Suprapubic skin (tissue), 4 donors: ENCODE measurements at regions not wholly inside any gene's neighbourhood (a gene's known extent, or its start where the extent isn't known, plus 50 kb on each side); places are given as distances from the start of the nearest gene placed in this dataset.

ENCODE experiments used
- DNase-seq, 2 donors: peaks; one replicate each; pipeline ENCODE4 v3.0.0-alpha.2; 2019; ENCODE audit warnings: low spot score in 2 of 2
- H3K27ac ChIP-seq: fragments of 200-600 bp; sonication (generic); one replicate; pipeline ENCODE4 v1.5.1; 2019
- H3K27me3 ChIP-seq: fragments of 200-600 bp; sonication (generic); one replicate; pipeline ENCODE4 v1.5.1; 2019
- H3K36me3 ChIP-seq: fragments of 200-600 bp; sonication (generic); one replicate; pipeline ENCODE4 v1.5.1; 2019
- H3K4me1 ChIP-seq: fragments of 200-600 bp; sonication (generic); one replicate; pipeline ENCODE4 v1.5.1; 2019
- H3K4me3 ChIP-seq: fragments of 200-600 bp; sonication (generic); one replicate; pipeline ENCODE4 v1.5.1; 2019; ENCODE audit warnings: mild to moderate bottlenecking
- H3K9me3 ChIP-seq: fragments of 200-600 bp; sonication (generic); one replicate; pipeline ENCODE4 v1.5.1; 2019
- CTCF ChIP-seq, 2 donors: fragments of 200-600 bp in 1 of 2; fragments of 450-650 bp in 1 of 2; sonication (generic) in 1 of 2; IDR thresholded peaks; one replicate each; pipeline ENCODE4 v1.5.1; 2016 to 2019; ENCODE audit warnings: antibody characterized with exemption in 2 of 2, mild to moderate bottlenecking in 1 of 2, moderate library complexity in 1 of 2
- EP300 ChIP-seq: sonication (generic); formaldehyde crosslinking; IDR thresholded peaks from one replicate; pipeline ENCODE4 v1.6.1; 2017; ENCODE audit warnings: antibody characterized with exemption
- POLR2A ChIP-seq, 2 donors: fragments of 450-650 bp; IDR thresholded peaks; one replicate each; pipeline ENCODE4 v1.6.1; 2017; ENCODE audit warnings: antibody characterized with exemption in 2 of 2, mild to moderate bottlenecking in 2 of 2, moderate library complexity in 2 of 2
- POLR2AphosphoS5 ChIP-seq, 3 donors: sonication (generic); formaldehyde crosslinking; IDR thresholded peaks; one replicate each; pipeline ENCODE4 v1.6.1; 2017; ENCODE audit warnings: antibody characterized with exemption in 3 of 3
- WGBS: methylation state at CpG from one replicate; pipeline ENCODE4 v1.1.5; 2018; 5-methylcytosine and 5-hydroxymethylcytosine counted together

- H3K27me3 ChIP-seq, result no peaks in the 10 kb centered on the region
- no peaks in the 10 kb centered on the region for H3K36me3 ChIP-seq
- 40% methylated on average over 2 of the region's 2 CpGs for WGBS
- H3K9me3 ChIP-seq, result no peaks in the 10 kb centered on the region
- no peak overlapping the region for H3K27ac ChIP-seq
- TF ChIP-seq EP300, result no peak
- TF ChIP-seq POLR2AphosphoS5 (IDR thresholded peaks at IDR 0.05), result no peak
- no peak for TF ChIP-seq CTCF (IDR thresholded peaks at IDR 0.05)
- no peak for TF ChIP-seq POLR2A (IDR thresholded peaks at IDR 0.05)
- H3K4me3 ChIP-seq, result no peak overlapping the region
- H3K4me1 ChIP-seq, result no peaks in the 10 kb centered on the region
- DNase-seq, result no peak
Observed at GRCh38 chr4:36467670-36468069, 186.3 kb downstream of the DTHD1 start.

- Histone ChIP-seq H3K27me3 (no peaks in the 10 kb centered on the region), H3K4me1 (no peaks in the 10 kb centered on the region), H3K27ac (no peak overlapping the region), H3K9me3 (no peaks in the 10 kb centered on the region), H3K36me3 (no peaks in the 10 kb centered on the region), H3K4me3 (no peak overlapping the region)
- TF ChIP-seq POLR2A (IDR thresholded peaks at IDR 0.05) (no peak), CTCF (IDR thresholded peaks at IDR 0.05) (no peak), EP300 (no peak), POLR2AphosphoS5 (IDR thresholded peaks at IDR 0.05) (no peak)
- 82% methylated on average over 2 of the region's 2 CpGs for WGBS
- DNase-seq, result no peak
Observed at GRCh38 chr4:36471903-36472302, 190.5 kb downstream of the DTHD1 start.

- TF ChIP-seq CTCF (IDR thresholded peaks at IDR 0.05) (no peak), POLR2AphosphoS5 (IDR thresholded peaks at IDR 0.05) (no peak), POLR2A (IDR thresholded peaks at IDR 0.05) (no peak), EP300 (no peak)
- Histone ChIP-seq H3K4me3 (no peak overlapping the region), H3K36me3 (no peaks in the 10 kb centered on the region), H3K27ac (no peak overlapping the region), H3K4me1 (no peaks in the 10 kb centered on the region), H3K27me3 (no peaks in the 10 kb centered on the region), H3K9me3 (no peaks in the 10 kb centered on the region)
- no peak for DNase-seq
- 49% methylated on average over 4 of the region's 4 CpGs for WGBS
Observed at GRCh38 chr4:36476135-36476534, 194.7 kb downstream of the DTHD1 start.

- DNase-seq, result no peak
- TF ChIP-seq EP300, result no peak
- no peak for TF ChIP-seq POLR2AphosphoS5 (IDR thresholded peaks at IDR 0.05)
- no peak for TF ChIP-seq POLR2A (IDR thresholded peaks at IDR 0.05)
- TF ChIP-seq CTCF (IDR thresholded peaks at IDR 0.05), result no peak
- Histone ChIP-seq H3K27ac (no peak overlapping the region), H3K4me3 (no peak overlapping the region), H3K36me3 (no peaks in the 10 kb centered on the region), H3K4me1 (no peaks in the 10 kb centered on the region), H3K27me3 (no peaks in the 10 kb centered on the region), H3K9me3 (no peaks in the 10 kb centered on the region)
- WGBS, result 68% methylated on average over 2 of the region's 2 CpGs
Observed at GRCh38 chr4:36477861-36478260, 196.4 kb downstream of the DTHD1 start.

- Histone ChIP-seq H3K9me3 (no peaks in the 10 kb centered on the region), H3K36me3 (no peaks in the 10 kb centered on the region), H3K27ac (no peak overlapping the region), H3K4me3 (no peak overlapping the region), H3K27me3 (no peaks in the 10 kb centered on the region), H3K4me1 (no peaks in the 10 kb centered on the region)
- TF ChIP-seq CTCF (IDR thresholded peaks at IDR 0.05) (no peak), POLR2A (IDR thresholded peaks at IDR 0.05) (no peak), EP300 (no peak), POLR2AphosphoS5 (IDR thresholded peaks at IDR 0.05) (no peak)
- no peak for DNase-seq
- 82% methylated on average over 3 of the region's 3 CpGs for WGBS
Observed at GRCh38 chr4:36485885-36486284, 204.5 kb downstream of the DTHD1 start.
